AG09309 (cell line): ENCODE measurements at regions not wholly inside any gene's neighbourhood (a gene's known extent, or its start where the extent isn't known, plus 50 kb on each side); places are given as distances from the start of the nearest gene placed in this dataset.

Experiments
- DNase-seq: peaks from one replicate; pipeline ENCODE4 v3.0.0-alpha.2; 2010; ENCODE audit warnings: low read depth
- H3K4me3 ChIP-seq: 2 replicates; pipeline ENCODE4 v1.5.1; 2011; ENCODE audit warnings: mild to moderate bottlenecking, low read depth, low read length, moderate library complexity; ENCODE audit not compliant: control insufficient read depth
- TF ChIP-seq, protein P1 (sequence below): IDR thresholded peaks from 2 replicates; pipeline ENCODE4 v1.5.1; 2011; ENCODE audit warnings: mild to moderate bottlenecking, low read depth, low read length, inconsistent platforms; ENCODE audit not compliant: insufficient read depth, control insufficient read depth; ENCODE audit errors: missing control alignments

DNA sequence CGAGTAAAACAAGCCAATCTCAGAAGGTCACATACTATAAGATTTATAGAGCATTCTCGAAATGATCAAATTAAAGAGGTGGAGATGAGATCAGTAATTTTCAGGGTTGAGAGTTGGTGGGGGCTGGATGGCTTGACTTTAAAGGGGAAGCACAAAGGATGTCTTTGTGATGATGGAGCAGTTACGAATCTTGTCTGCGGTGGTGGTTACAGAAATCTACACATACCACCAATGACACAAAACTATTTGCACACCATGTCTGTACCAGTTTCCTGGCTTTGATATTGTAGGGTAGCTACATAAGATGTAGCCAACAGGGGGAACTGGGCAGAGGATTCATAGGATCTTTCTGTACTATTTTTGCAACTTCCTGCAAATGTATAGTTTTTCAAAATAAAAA lies 190.6 kb upstream of the SMIM21 start:
- H3K4me3 ChIP-seq, result no peak overlapping the region
- TF ChIP-seq, protein P1, sequence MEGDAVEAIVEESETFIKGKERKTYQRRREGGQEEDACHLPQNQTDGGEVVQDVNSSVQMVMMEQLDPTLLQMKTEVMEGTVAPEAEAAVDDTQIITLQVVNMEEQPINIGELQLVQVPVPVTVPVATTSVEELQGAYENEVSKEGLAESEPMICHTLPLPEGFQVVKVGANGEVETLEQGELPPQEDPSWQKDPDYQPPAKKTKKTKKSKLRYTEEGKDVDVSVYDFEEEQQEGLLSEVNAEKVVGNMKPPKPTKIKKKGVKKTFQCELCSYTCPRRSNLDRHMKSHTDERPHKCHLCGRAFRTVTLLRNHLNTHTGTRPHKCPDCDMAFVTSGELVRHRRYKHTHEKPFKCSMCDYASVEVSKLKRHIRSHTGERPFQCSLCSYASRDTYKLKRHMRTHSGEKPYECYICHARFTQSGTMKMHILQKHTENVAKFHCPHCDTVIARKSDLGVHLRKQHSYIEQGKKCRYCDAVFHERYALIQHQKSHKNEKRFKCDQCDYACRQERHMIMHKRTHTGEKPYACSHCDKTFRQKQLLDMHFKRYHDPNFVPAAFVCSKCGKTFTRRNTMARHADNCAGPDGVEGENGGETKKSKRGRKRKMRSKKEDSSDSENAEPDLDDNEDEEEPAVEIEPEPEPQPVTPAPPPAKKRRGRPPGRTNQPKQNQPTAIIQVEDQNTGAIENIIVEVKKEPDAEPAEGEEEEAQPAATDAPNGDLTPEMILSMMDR, result no peak
- no peak for DNase-seq

DNA sequence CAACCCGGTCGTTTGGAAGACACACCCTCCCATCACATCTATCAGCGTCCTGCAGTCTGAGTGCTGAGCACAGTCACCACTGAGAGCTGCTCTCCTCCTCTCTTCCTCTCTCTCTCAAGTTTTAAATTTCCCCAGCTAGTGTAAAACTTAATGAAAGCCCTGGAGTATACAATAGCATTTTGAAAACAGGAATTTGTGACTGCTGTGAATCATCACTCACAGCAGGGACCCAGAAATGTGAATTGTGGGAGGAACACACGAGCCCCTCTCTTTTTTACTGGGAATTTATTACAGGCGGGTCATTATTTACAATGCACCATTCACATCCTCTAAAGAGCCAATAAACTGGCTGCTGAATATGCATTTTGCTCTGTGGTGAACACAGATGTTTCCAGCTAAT lies 185.0 kb upstream of the SMIM21 start:
- DNase-seq, result no peak
- H3K4me3 ChIP-seq, result no peak overlapping the region
- TF ChIP-seq, protein P1, result no peak

DNA sequence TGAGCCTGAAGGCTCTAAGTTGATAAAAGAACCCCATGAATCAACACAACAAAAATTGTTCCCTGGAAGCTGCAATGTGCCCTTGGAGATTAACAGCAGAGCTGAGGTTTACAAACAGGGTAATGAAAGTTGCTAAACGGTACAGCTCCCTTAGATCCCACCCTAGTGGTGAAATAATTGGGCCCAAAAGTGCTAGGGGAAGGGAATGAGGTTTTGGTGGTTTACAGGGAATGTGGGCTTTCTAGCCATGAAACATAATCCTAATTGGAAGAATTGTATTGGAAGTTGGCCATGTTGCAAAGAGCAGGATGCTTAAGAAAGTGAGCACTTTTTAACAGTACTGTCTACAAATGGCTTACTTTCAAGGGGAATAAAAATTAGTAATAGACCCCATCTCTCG lies 180.2 kb upstream of the SMIM21 start:
- DNase-seq, result no peak
- no peak overlapping the region for H3K4me3 ChIP-seq
- TF ChIP-seq, protein P1, result no peak

DNA sequence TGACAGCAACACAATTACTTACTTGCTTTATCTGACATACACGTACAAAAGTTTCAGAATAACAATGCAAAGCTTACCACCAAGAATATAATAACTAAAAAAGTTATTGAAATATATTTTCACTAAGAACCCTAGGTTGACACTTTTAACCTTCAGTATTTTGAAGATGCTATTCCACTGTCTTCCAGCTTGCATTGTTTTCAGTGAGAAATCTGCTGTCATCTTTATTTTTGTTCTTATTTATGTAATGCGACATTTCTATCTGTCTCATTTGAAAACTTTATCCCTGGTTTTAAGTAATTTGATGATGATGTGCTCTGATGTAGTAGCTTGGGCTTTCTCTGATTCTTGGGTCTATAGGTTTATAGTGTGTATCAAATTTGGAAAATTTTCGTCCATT lies 165.0 kb upstream of the SMIM21 start:
- no peak for DNase-seq
- no peak overlapping the region for H3K4me3 ChIP-seq
- TF ChIP-seq, protein P1, result no peak

- DNase-seq, result no peak
- TF ChIP-seq, protein P1, result no peak
- no peak overlapping the region for H3K4me3 ChIP-seq
Measured at GRCh38 chr18:75588412-75588811, 160.9 kb upstream of the SMIM21 start.

GRCh38 chr18:75587131-75587530 lies 159.6 kb upstream of the SMIM21 start:
- no peak overlapping the region for H3K4me3 ChIP-seq
- TF ChIP-seq, protein P1, result no peak
- no peak for DNase-seq
